Psoas muscle (tissue), 7 donors: ENCODE measurements at regions not wholly inside any gene's neighbourhood (a gene's known extent, or its start where the extent isn't known, plus 50 kb on each side); places are given as distances from the start of the nearest gene placed in this dataset.

ENCODE experiments used
- ATAC-seq, 4 donors: fragments of 200-7000 bp; cut with Tn5 transposase; one replicate each; pipeline ENCODE4 v1.9.1; 2020; ENCODE audit warnings: moderate library complexity in 3 of 4, mild to moderate bottlenecking in 2 of 4
- DNase-seq, 2 donors: peaks; one replicate each; pipeline ENCODE4 v3.0.0-alpha.2; 2020
- H3K27ac ChIP-seq: fragments of 200-600 bp; one replicate; pipeline ENCODE4 v1.8.0; 2022
- H3K27me3 ChIP-seq, 3 donors: fragments of 200-600 bp in 1 of 3; one replicate each; pipeline versions ENCODE4 v1.6.1 to v1.8.0; 2013 to 2022; ENCODE audit warnings: low read length in 2 of 3, mild to moderate bottlenecking in 2 of 3, moderate library complexity in 1 of 3; ENCODE audit not compliant: insufficient read depth in 3 of 3
- H3K36me3 ChIP-seq, 2 donors: fragments of 200-600 bp in 1 of 2; one replicate each; pipeline versions ENCODE4 v1.6.1 to v1.8.0; 2013 to 2022; ENCODE audit warnings: low read depth in 1 of 2, mild to moderate bottlenecking in 1 of 2, moderate library complexity in 1 of 2; ENCODE audit not compliant: insufficient read depth in 1 of 2
- H3K4me1 ChIP-seq: fragments of 200-600 bp; one replicate; pipeline ENCODE4 v1.8.0; 2022
- H3K4me3 ChIP-seq: fragments of 200-600 bp; one replicate; pipeline ENCODE4 v1.8.0; 2022; ENCODE audit warnings: mild to moderate bottlenecking
- H3K9me3 ChIP-seq: fragments of 200-600 bp; one replicate; pipeline ENCODE4 v1.8.0; 2022
- CTCF ChIP-seq: fragments of 200-600 bp; IDR thresholded peaks from one replicate; pipeline ENCODE4 v1.8.0; 2022; ENCODE audit warnings: antibody characterized with exemption
- WGBS, 3 donors: extraction: QIAGEN DNeasy Blood & Tissue Kit; methylation state at CpG; one replicate each; pipeline versions ENCODE4 v1.1.6 to v1.1.7; 2013; 5-methylcytosine and 5-hydroxymethylcytosine counted together
- intact Hi-C, 2 donors: fragments of 100-400 bp; cut with DNase I; formaldehyde crosslinking; loops; one replicate each; pipeline versions ENCODE4 v1.11.0 to v1.14.2; 2022
- donor health status: healthy with polysubstance abuse.
- donor health status: DM: no; HTN: no; CAD: no; lungs with moderate emphysema.
- donor health status: Bipolar disorder and iron deficiency.
- donor health status: healthy.
- donor health status: DM: yes; HTN: yes; CAD: no.
- donor health status: DM: no; HTN: no; CAD: no.
- donor health status: DM: yes; HTN: yes; CAD: no.

- no peak for TF ChIP-seq CTCF
- Histone ChIP-seq H3K4me3 (no peak overlapping the region), H3K36me3 (no peaks in the 10 kb centered on the region), H3K27ac (no peak overlapping the region), H3K27me3 (no peaks in the 10 kb centered on the region), H3K4me1 (peaks cover 5% of the 10 kb centered on the region), H3K9me3 (peaks cover 13% of the 10 kb centered on the region)
- 67 to 82% (median 68%) methylated on average over 5 of the region's 5 CpGs for WGBS, 3 donors
- ATAC-seq, result no peak
- no peak for DNase-seq
- intact Hi-C loops, result no loop called here
Observed at GRCh38 chr5:38613992-38614836, 57.8 kb upstream of the LIFR start.

- Histone ChIP-seq H3K36me3 (no peaks in the 10 kb centered on the region), H3K27me3 (no peaks in the 10 kb centered on the region), H3K9me3 (peaks cover 13% of the 10 kb centered on the region), H3K4me1 (peaks cover 4% of the 10 kb centered on the region), H3K27ac (no peak overlapping the region), H3K4me3 (no peak overlapping the region)
- ATAC-seq (no peak), DNase-seq (no peak)
- no peak for TF ChIP-seq CTCF
- WGBS, 3 donors, result 88 to 96% (median 94%) methylated on average over 1 of the region's 1 CpG
- intact Hi-C loops, result no loop called here
Observed at GRCh38 chr5:38615042-38615441, 58.6 kb upstream of the LIFR start.

GRCh38 chr5:38615981-38616451 lies 59.6 kb upstream of the LIFR start:
- Histone ChIP-seq H3K27me3 (no peaks in the 10 kb centered on the region), H3K27ac (no peak overlapping the region), H3K4me1 (peaks cover 4% of the 10 kb centered on the region), H3K36me3 (no peaks in the 10 kb centered on the region), H3K4me3 (no peak overlapping the region), H3K9me3 (peaks cover 13% of the 10 kb centered on the region)
- WGBS, 3 donors, result 49 to 62% (median 52%) methylated on average over 3 of the region's 3 CpGs
- DNase-seq (no peak), ATAC-seq (no peak)
- no peak for TF ChIP-seq CTCF
- intact Hi-C loops, result no loop called here

GRCh38 chr5:38618154-38618553 lies 61.7 kb upstream of the LIFR start:
- WGBS, 3 donors, result 92 to 100% (median 96%) methylated on average over 1 of the region's 1 CpG
- H3K4me1 ChIP-seq, result no peaks in the 10 kb centered on the region
- TF ChIP-seq CTCF, result no peak
- DNase-seq (no peak), ATAC-seq (no peak)
- H3K27ac ChIP-seq, result no peak overlapping the region
- no peak overlapping the region for H3K4me3 ChIP-seq
- peaks cover 13% of the 10 kb centered on the region for H3K9me3 ChIP-seq
- H3K27me3 ChIP-seq, result no peaks in the 10 kb centered on the region
- H3K36me3 ChIP-seq, result no peaks in the 10 kb centered on the region
- intact Hi-C loops, result no loop called here

GRCh38 chr5:38621331-38621730 lies 64.9 kb upstream of the LIFR start:
- Histone ChIP-seq H3K9me3 (peaks cover 13% of the 10 kb centered on the region), H3K4me3 (no peak overlapping the region), H3K27ac (no peak overlapping the region), H3K36me3 (no peaks in the 10 kb centered on the region), H3K27me3 (no peaks in the 10 kb centered on the region), H3K4me1 (no peaks in the 10 kb centered on the region)
- intact Hi-C loops, result no loop called here
- DNase-seq (no peak), ATAC-seq (no peak)
- no peak for TF ChIP-seq CTCF
